ENCODE measurements at regions not wholly inside any gene's neighbourhood (a gene's known extent, or its start where the extent isn't known, plus 50 kb on each side); places are given as distances from the start of the nearest gene placed in this dataset.

- CTCF ChIA-PET: interaction anchor here (0.7 kb wide), 1 partner anchor 9 kb away, joined by 6 read pairs; no protein-coding TSS in a partner anchor
- intact Hi-C loops (cut with micrococcal nuclease): no loop called here
- Mint-ChIP-seq H3K9me3 (no peaks in the 10 kb centered on the region), H3K36me3 (ENCODE audit: low read depth) (peaks cover 2% of the 10 kb centered on the region), H3K27ac (no peak overlapping the region), H3K27me3 (ENCODE audit: low read depth) (no peaks in the 10 kb centered on the region), H3K4me1 (ENCODE audit: low read depth) (no peaks in the 10 kb centered on the region), H3K4me3 (no peak overlapping the region)
- DNase-seq: no peak
Observed at GRCh38 chr4:156638334-156638733, 333.3 kb downstream of the PDGFC start.

- H3K4me1 Mint-ChIP-seq (ENCODE audit: low read depth): no peaks in the 10 kb centered on the region
- no peak for DNase-seq
- no peaks in the 10 kb centered on the region for H3K27me3 Mint-ChIP-seq (ENCODE audit: low read depth)
- intact Hi-C loops (cut with micrococcal nuclease): no loop called here
- H3K36me3 Mint-ChIP-seq (ENCODE audit: low read depth): peaks cover 2% of the 10 kb centered on the region
- peaks cover 1% of the 10 kb centered on the region for H3K9me3 Mint-ChIP-seq
- no peak overlapping the region for H3K4me3 Mint-ChIP-seq
- no peak overlapping the region for H3K27ac Mint-ChIP-seq
- CTCF ChIA-PET: interaction anchor here (0.7 kb wide), 1 partner anchor 1877 kb away, joined by 3 read pairs; no protein-coding TSS in a partner anchor
Observed at GRCh38 chr4:156636381-156636780, 335.2 kb downstream of the PDGFC start.

- Mint-ChIP-seq H3K27me3 (ENCODE audit: low read depth) (no peaks in the 10 kb centered on the region), H3K4me1 (ENCODE audit: low read depth) (no peaks in the 10 kb centered on the region), H3K4me3 (no peak overlapping the region), H3K9me3 (peaks cover 1% of the 10 kb centered on the region), H3K36me3 (ENCODE audit: low read depth) (peaks cover 2% of the 10 kb centered on the region), H3K27ac (no peak overlapping the region)
- no peak for DNase-seq
- intact Hi-C loops (cut with micrococcal nuclease): no loop called here
- CTCF ChIA-PET: no interaction called here
Observed at GRCh38 chr4:156635051-156635450, 336.5 kb downstream of the PDGFC start.

GRCh38 chr4:156634612-156635011 is 337.0 kb downstream of the PDGFC start:
- CTCF ChIA-PET: no interaction called here
- H3K36me3 Mint-ChIP-seq (ENCODE audit: low read depth): peaks cover 2% of the 10 kb centered on the region
- H3K27me3 Mint-ChIP-seq (ENCODE audit: low read depth): no peaks in the 10 kb centered on the region
- intact Hi-C loops (cut with micrococcal nuclease): no loop called here
- H3K4me1 Mint-ChIP-seq (ENCODE audit: low read depth): no peaks in the 10 kb centered on the region
- H3K4me3 Mint-ChIP-seq: no peak overlapping the region
- H3K9me3 Mint-ChIP-seq: peaks cover 1% of the 10 kb centered on the region
- DNase-seq: no peak
- no peak overlapping the region for H3K27ac Mint-ChIP-seq

GRCh38 chr4:156633847-156634246 is 337.8 kb downstream of the PDGFC start:
- H3K27ac Mint-ChIP-seq: no peak overlapping the region
- intact Hi-C loops (cut with micrococcal nuclease): no loop called here
- no peaks in the 10 kb centered on the region for H3K4me1 Mint-ChIP-seq (ENCODE audit: low read depth)

DNA sequence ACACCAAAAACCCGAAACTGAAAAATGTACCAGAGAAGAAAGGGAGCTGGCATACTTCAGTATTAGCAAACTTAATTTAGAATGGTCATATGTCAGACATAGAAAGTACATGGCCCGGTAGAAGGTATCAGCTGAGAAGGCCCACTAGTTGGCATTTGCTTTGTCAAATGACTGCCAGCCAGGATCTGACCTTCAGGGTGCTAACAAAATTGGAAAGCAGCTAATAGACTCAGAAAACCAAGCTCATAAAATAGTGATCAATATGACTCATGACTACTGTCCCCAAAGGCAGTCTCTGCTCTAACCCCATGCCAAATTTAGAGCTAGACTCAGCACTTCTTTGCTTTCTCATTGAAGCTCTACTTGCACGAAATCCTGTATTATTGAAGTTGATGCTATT is 342.7 kb downstream of the PDGFC start:
- Mint-ChIP-seq H3K9me3 (peaks cover 3% of the 10 kb centered on the region), H3K27me3 (ENCODE audit: low read depth) (no peaks in the 10 kb centered on the region), H3K4me3 (no peak overlapping the region), H3K27ac (no peak overlapping the region), H3K4me1 (ENCODE audit: low read depth) (no peaks in the 10 kb centered on the region), H3K36me3 (ENCODE audit: low read depth) (no peaks in the 10 kb centered on the region)
- intact Hi-C loops (cut with micrococcal nuclease): no loop called here
- no peak for DNase-seq
- CTCF ChIA-PET: no interaction called here

More at GRCh38 chr4:156633847-156634246, 337.8 kb downstream of the PDGFC start:
- H3K36me3 Mint-ChIP-seq (ENCODE audit: low read depth): peaks cover 2% of the 10 kb centered on the region
- no peak overlapping the region for H3K4me3 Mint-ChIP-seq
- DNase-seq: no peak
- CTCF ChIA-PET: no interaction called here
- H3K27me3 Mint-ChIP-seq (ENCODE audit: low read depth): no peaks in the 10 kb centered on the region
- peaks cover 1% of the 10 kb centered on the region for H3K9me3 Mint-ChIP-seq

GRCh38 chr4:156623376-156623775 is 348.2 kb downstream of the PDGFC start:
- CTCF ChIA-PET: interaction anchor here (0.6 kb wide), 1 partner anchor 14 kb away, joined by 3 read pairs; no protein-coding TSS in a partner anchor
- H3K9me3 Mint-ChIP-seq: peaks cover 2% of the 10 kb centered on the region
- no peaks in the 10 kb centered on the region for H3K27me3 Mint-ChIP-seq (ENCODE audit: low read depth)
- no peak overlapping the region for H3K27ac Mint-ChIP-seq
- intact Hi-C loops (cut with micrococcal nuclease): no loop called here
- H3K36me3 Mint-ChIP-seq (ENCODE audit: low read depth): no peaks in the 10 kb centered on the region
- no peak for DNase-seq
- H3K4me3 Mint-ChIP-seq: no peak overlapping the region
- no peaks in the 10 kb centered on the region for H3K4me1 Mint-ChIP-seq (ENCODE audit: low read depth)

DNA sequence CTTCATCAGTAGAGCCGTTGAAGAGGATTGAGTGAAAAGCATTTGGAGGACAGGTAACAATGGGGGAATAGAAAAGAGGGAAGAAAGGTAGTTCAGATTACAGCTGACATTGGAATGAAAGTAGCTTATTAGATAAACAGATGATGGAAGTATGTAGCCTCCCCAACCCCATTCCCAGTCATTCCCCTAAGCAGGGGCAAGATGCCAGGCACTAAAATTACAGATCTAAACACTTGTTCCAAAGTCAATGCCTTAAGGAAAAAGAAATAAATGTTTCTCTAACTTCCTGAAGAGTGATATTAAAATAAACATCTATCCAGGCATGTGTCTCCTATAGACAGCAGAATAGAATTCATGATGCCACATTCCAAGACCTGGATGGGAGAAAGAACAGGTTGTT is 350.8 kb downstream of the PDGFC start:
- Mint-ChIP-seq H3K36me3 (ENCODE audit: low read depth) (no peaks in the 10 kb centered on the region), H3K27me3 (ENCODE audit: low read depth) (no peaks in the 10 kb centered on the region), H3K4me1 (ENCODE audit: low read depth) (no peaks in the 10 kb centered on the region), H3K9me3 (no peaks in the 10 kb centered on the region), H3K4me3 (no peak overlapping the region), H3K27ac (no peak overlapping the region)
- intact Hi-C loops (cut with micrococcal nuclease): no loop called here
- DNase-seq: no peak
- CTCF ChIA-PET: no interaction called here

GRCh38 chr4:156619154-156619934 is 352.3 kb downstream of the PDGFC start:
- no peaks in the 10 kb centered on the region for H3K9me3 Mint-ChIP-seq
- no peaks in the 10 kb centered on the region for H3K4me1 Mint-ChIP-seq (ENCODE audit: low read depth)
- DNase-seq: no peak
- H3K27ac Mint-ChIP-seq: no peak overlapping the region
- intact Hi-C loops (cut with micrococcal nuclease): no loop called here
- no peaks in the 10 kb centered on the region for H3K36me3 Mint-ChIP-seq (ENCODE audit: low read depth)
- H3K4me3 Mint-ChIP-seq: no peak overlapping the region
- no peaks in the 10 kb centered on the region for H3K27me3 Mint-ChIP-seq (ENCODE audit: low read depth)
- CTCF ChIA-PET: no interaction called here

GRCh38 chr4:156615066-156615531 is 356.5 kb downstream of the PDGFC start:
- Mint-ChIP-seq H3K4me1 (ENCODE audit: low read depth) (no peaks in the 10 kb centered on the region), H3K4me3 (no peak overlapping the region), H3K27ac (no peak overlapping the region), H3K36me3 (ENCODE audit: low read depth) (no peaks in the 10 kb centered on the region), H3K9me3 (no peaks in the 10 kb centered on the region), H3K27me3 (ENCODE audit: low read depth) (no peaks in the 10 kb centered on the region)
- CTCF ChIA-PET: no interaction called here
- no peak for DNase-seq
- intact Hi-C loops (cut with micrococcal nuclease): no loop called here

DNA sequence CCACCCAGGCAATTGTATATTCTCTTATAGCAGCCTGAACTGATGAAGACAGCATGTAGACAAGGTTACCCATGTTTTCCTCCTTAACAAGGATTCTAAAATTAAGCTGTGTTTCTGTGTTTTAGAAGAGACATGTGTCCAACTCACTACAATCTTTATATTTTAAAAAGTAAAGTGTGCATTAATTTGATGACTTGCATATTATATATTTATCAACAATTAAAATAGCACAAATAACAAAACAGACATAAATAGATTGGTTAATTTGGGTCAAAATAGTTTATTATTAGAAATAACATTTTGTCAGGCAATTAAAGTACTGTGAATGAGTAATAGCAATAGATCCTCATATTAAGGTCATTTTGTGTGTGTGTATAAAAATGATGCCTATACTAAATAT is 357.1 kb downstream of the PDGFC start:
- no peaks in the 10 kb centered on the region for H3K9me3 Mint-ChIP-seq
- no peaks in the 10 kb centered on the region for H3K4me1 Mint-ChIP-seq (ENCODE audit: low read depth)
- intact Hi-C loops (cut with micrococcal nuclease): no loop called here
- no peak for DNase-seq
- H3K36me3 Mint-ChIP-seq (ENCODE audit: low read depth): no peaks in the 10 kb centered on the region
- H3K27me3 Mint-ChIP-seq (ENCODE audit: low read depth): no peaks in the 10 kb centered on the region
- no peak overlapping the region for H3K4me3 Mint-ChIP-seq
- CTCF ChIA-PET: no interaction called here
- H3K27ac Mint-ChIP-seq: no peak overlapping the region

GRCh38 chr4:156609421-156609820 is 362.2 kb downstream of the PDGFC start:
- H3K27ac Mint-ChIP-seq: no peak overlapping the region
- peaks cover 1% of the 10 kb centered on the region for H3K9me3 Mint-ChIP-seq
- H3K4me1 Mint-ChIP-seq (ENCODE audit: low read depth): no peaks in the 10 kb centered on the region
- intact Hi-C loops (cut with micrococcal nuclease): no loop called here
- H3K4me3 Mint-ChIP-seq: no peak overlapping the region
- H3K36me3 Mint-ChIP-seq (ENCODE audit: low read depth): no peaks in the 10 kb centered on the region
- CTCF ChIA-PET: interaction anchor here (0.7 kb wide), 2 partner anchors 14 to 208 kb away, joined by 3 to 4 read pairs; no protein-coding TSS in a partner anchor
- no peak for DNase-seq
- no peaks in the 10 kb centered on the region for H3K27me3 Mint-ChIP-seq (ENCODE audit: low read depth)

- H3K27ac Mint-ChIP-seq: no peak overlapping the region
- CTCF ChIA-PET: no interaction called here
- H3K36me3 Mint-ChIP-seq (ENCODE audit: low read depth): no peaks in the 10 kb centered on the region
- H3K4me3 Mint-ChIP-seq: no peak overlapping the region
- peaks cover 1% of the 10 kb centered on the region for H3K9me3 Mint-ChIP-seq
- H3K27me3 Mint-ChIP-seq (ENCODE audit: low read depth): no peaks in the 10 kb centered on the region
- intact Hi-C loops (cut with micrococcal nuclease): no loop called here
- no peaks in the 10 kb centered on the region for H3K4me1 Mint-ChIP-seq (ENCODE audit: low read depth)
- no peak for DNase-seq
Observed at GRCh38 chr4:156608651-156609050, 362.9 kb downstream of the PDGFC start.
